SK-N-MC (cell line): ENCODE measurements at regions not wholly inside any gene's neighbourhood (a gene's known extent, or its start where the extent isn't known, plus 50 kb on each side); places are given as distances from the start of the nearest gene placed in this dataset.

Experiments used
- EZH2 ChIP-seq: fragments of 200-600 bp; sonication (generic); IDR thresholded peaks from one replicate; pipeline ENCODE4 v1.6.1; 2017; ENCODE audit warnings: antibody characterized with exemption
- FOXP2 ChIP-seq: optimal IDR thresholded peaks from 2 replicates; pipeline ENCODE3; 2011; ENCODE audit warnings: mild to moderate bottlenecking, moderate library complexity; ENCODE audit not compliant: insufficient read depth; ENCODE audit errors: extremely low read length, control extremely low read depth
- POLR2AphosphoS5 ChIP-seq: IDR thresholded peaks from 2 replicates; pipeline ENCODE4 v1.6.1; 2012; ENCODE audit warnings: mild to moderate bottlenecking, low read depth, low read length, borderline replicate concordance

DNA sequence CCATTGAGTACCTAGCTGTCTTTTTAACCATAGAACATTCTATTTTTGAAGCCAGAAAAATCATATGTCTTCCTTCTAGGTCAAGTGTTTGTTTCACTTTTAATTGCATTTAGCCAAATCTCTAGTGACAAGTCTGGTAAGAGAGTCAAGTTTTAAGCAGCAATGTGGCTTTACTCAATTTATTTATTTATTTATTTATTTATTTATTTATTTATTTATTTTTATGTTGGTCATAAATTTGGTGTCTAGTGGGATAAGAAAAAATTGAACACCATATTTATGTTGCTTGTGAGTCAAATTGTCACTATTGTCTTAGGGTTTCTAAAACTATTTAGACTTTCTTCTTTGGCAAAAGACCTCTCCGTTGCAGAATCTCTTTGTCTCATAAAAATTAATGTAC is 174.5 kb upstream of the BCHE start:
- TF ChIP-seq EZH2 (no peak), POLR2AphosphoS5 (no peak), FOXP2 (no peak)
